H1 (cell line): ENCODE measurements at regions not wholly inside any gene's neighbourhood (a gene's known extent, or its start where the extent isn't known, plus 50 kb on each side); places are given as distances from the start of the nearest gene placed in this dataset.

Source experiments
- CTCF ChIA-PET: fragments of 300-600 bp; sonication (Branson Sonifier 250); formaldehyde crosslinking; loops from one replicate; lab custom pipeline; 2021; ENCODE audit not compliant: partially characterized antibody; lab: Charles Lee
- POLR2A ChIA-PET: fragments of 300-600 bp; sonication (Branson Sonifier 250); formaldehyde crosslinking; loops from one replicate; lab custom pipeline; 2021; ENCODE audit warnings: inconsistent platforms; ENCODE audit not compliant: partially characterized antibody; lab: Charles Lee
- DNase-seq, 2 experiments: peaks; one replicate each; pipeline versions ENCODE4 v3.0.0 to v3.0.0-alpha.2; 2010 to 2022; ENCODE audit warnings: low spot score in 2 of 2, low read depth in 1 of 2, mixed read lengths in 1 of 2
- FAIRE-seq: peaks from 2 replicates; lab custom pipeline; 2011; peaks lifted over from hg19 to GRCh38; lab: Jason Lieb, UNC
- H2AFZ ChIP-seq: 2 replicates; pipeline ENCODE4 v1.8.1; 2012; ENCODE audit warnings: low read length, inconsistent platforms
- H2AK5ac ChIP-seq: 2 replicates; pipeline ENCODE4 v1.6.1; 2013; ENCODE audit warnings: low read depth, low read length
- H2BK120ac ChIP-seq: replicated peaks from 2 replicates; pipeline ENCODE3; 2013; ENCODE audit warnings: low read depth, low read length, inconsistent platforms
- H2BK12ac ChIP-seq: 2 replicates; pipeline ENCODE4 v1.6.1; 2013; ENCODE audit warnings: low read depth, low read length
- H2BK15ac ChIP-seq: 2 replicates; pipeline ENCODE4 v1.6.1; 2013; ENCODE audit warnings: low read length
- H2BK20ac ChIP-seq: 2 replicates; pipeline ENCODE4 v1.6.1; 2013; ENCODE audit warnings: low read length
- H2BK5ac ChIP-seq: 2 replicates; pipeline ENCODE4 v1.6.1; 2013; ENCODE audit warnings: low read depth, low read length
- H3K14ac ChIP-seq: 2 replicates; pipeline ENCODE4 v1.6.1; 2013; ENCODE audit warnings: inconsistent platforms; ENCODE audit not compliant: insufficient read length
- H3K18ac ChIP-seq: 2 replicates; pipeline ENCODE4 v1.6.1; 2013; ENCODE audit warnings: low read length; ENCODE audit errors: extremely low read depth
- H3K23ac ChIP-seq: 2 replicates; pipeline ENCODE4 v1.6.1; 2013; ENCODE audit warnings: inconsistent platforms; ENCODE audit not compliant: insufficient read length
- H3K23me2 ChIP-seq: 2 replicates; pipeline ENCODE4 v1.6.1; 2013; ENCODE audit warnings: low read depth, low read length
- H3K27ac ChIP-seq: 2 replicates; pipeline ENCODE4 v1.6.1; 2011; ENCODE audit warnings: low read depth, low read length, inconsistent platforms
- H3K27me3 ChIP-seq, 4 experiments: replicated peaks in 1 of 4; 1 replicate in 1 of 4; 2 replicates in 3 of 4; pipeline versions ENCODE4 v1.6.1 to v1.8.1; 2011 to 2013; ENCODE audit warnings: low read length in 3 of 4, mild to moderate bottlenecking in 3 of 4, inconsistent platforms in 2 of 4, mixed read lengths in 2 of 4, moderate library complexity in 1 of 4; ENCODE audit not compliant: control insufficient read depth in 3 of 4, insufficient read depth in 3 of 4; ENCODE audit errors: extremely low read depth in 1 of 4
- H3K36me3 ChIP-seq, 4 experiments: 2 replicates each; pipeline versions ENCODE4 v1.6.1 to v1.8.1; 2011 to 2013; ENCODE audit warnings: mild to moderate bottlenecking in 4 of 4, low read length in 3 of 4, moderate library complexity in 2 of 4, control low read depth in 1 of 4, inconsistent platforms in 1 of 4; ENCODE audit not compliant: insufficient read depth in 4 of 4, control insufficient read depth in 2 of 4
- H3K4ac ChIP-seq: replicated peaks from 2 replicates; pipeline ENCODE3; 2013; ENCODE audit warnings: low read length, low read depth, mixed read lengths, inconsistent platforms; ENCODE audit not compliant: insufficient read length
- H3K4me1 ChIP-seq, 4 experiments: replicated peaks in 1 of 4; 1 replicate in 1 of 4; 2 replicates in 3 of 4; pipeline versions ENCODE4 v1.6.1 to v1.8.1; 2011 to 2013; ENCODE audit warnings: low read length in 3 of 4, inconsistent platforms in 2 of 4, mixed read lengths in 1 of 4; ENCODE audit not compliant: insufficient read depth in 4 of 4, control insufficient read depth in 3 of 4
- H3K4me2 ChIP-seq, 2 experiments: 2 replicates each; pipeline versions ENCODE4 v1.6.1 to v1.8.1; 2011 to 2013; ENCODE audit warnings: low read depth in 2 of 2, low read length in 2 of 2, control low read depth in 1 of 2, inconsistent platforms in 1 of 2, mild to moderate bottlenecking in 1 of 2; ENCODE audit not compliant: insufficient read depth in 1 of 2
- H3K4me3 ChIP-seq, 4 experiments: fragments of 200-600, 300-600 bp in 1 of 4; sonication (generic), shearing (Covaris generic), sonication (Bioruptor Twin) in 1 of 4; 2 replicates each; pipeline versions ENCODE4 v1.5.1 to v1.8.1; 2011 to 2016; ENCODE audit warnings: low read length in 4 of 4, low read depth in 3 of 4, control low read depth in 2 of 4, inconsistent platforms in 2 of 4, mild to moderate bottlenecking in 2 of 4, mixed read lengths in 1 of 4, moderate library complexity in 1 of 4; ENCODE audit not compliant: insufficient read depth in 2 of 4; ENCODE audit errors: extremely low read depth in 1 of 4
- H3K56ac ChIP-seq: replicated peaks from 2 replicates; pipeline ENCODE3; 2013; ENCODE audit warnings: low read depth, mild to moderate bottlenecking, mixed read lengths, low read length, inconsistent platforms; ENCODE audit not compliant: insufficient read length
- H3K79me1 ChIP-seq: 2 replicates; pipeline ENCODE4 v1.6.1; 2013; ENCODE audit warnings: low read depth, low read length, control low read depth
- H3K79me2 ChIP-seq, 2 experiments: 2 replicates each; pipeline versions ENCODE4 v1.6.1 to v1.8.1; 2012 to 2013; ENCODE audit warnings: low read length in 2 of 2, mild to moderate bottlenecking in 2 of 2, inconsistent platforms in 1 of 2; ENCODE audit not compliant: insufficient read depth in 2 of 2, control insufficient read depth in 1 of 2
- H3K9ac ChIP-seq, 4 experiments: replicated peaks in 1 of 4; 1 replicate in 1 of 4; 2 replicates in 3 of 4; pipeline versions ENCODE4 v1.6.1 to v1.8.1; 2011 to 2013; ENCODE audit warnings: low read depth in 3 of 4, low read length in 3 of 4, control low read depth in 2 of 4, mild to moderate bottlenecking in 2 of 4, moderate library complexity in 2 of 4, inconsistent platforms in 1 of 4; ENCODE audit errors: extremely low read depth in 1 of 4
- H3K9me3 ChIP-seq, 2 experiments: 2 replicates each; pipeline versions ENCODE4 v1.6.1 to v1.8.1; 2012 to 2013; ENCODE audit warnings: mild to moderate bottlenecking in 2 of 2, moderate library complexity in 2 of 2, control low read depth in 1 of 2, inconsistent platforms in 1 of 2, low read depth in 1 of 2, low read length in 1 of 2, mixed read lengths in 1 of 2; ENCODE audit not compliant: insufficient read depth in 2 of 2
- H4K20me1 ChIP-seq, 2 experiments: replicated peaks in 1 of 2; 2 replicates each; pipeline versions ENCODE3 to v1.8.1; 2011 to 2013; ENCODE audit warnings: inconsistent platforms in 2 of 2, low read length in 2 of 2, mild to moderate bottlenecking in 1 of 2; ENCODE audit not compliant: insufficient read depth in 2 of 2, control insufficient read depth in 1 of 2
- H4K5ac ChIP-seq: 2 replicates; pipeline ENCODE4 v1.6.1; 2013; ENCODE audit warnings: low read length, low read depth, mixed read lengths, inconsistent platforms; ENCODE audit not compliant: insufficient read length
- H4K8ac ChIP-seq: 2 replicates; pipeline ENCODE4 v1.8.0; 2013; ENCODE audit warnings: mild to moderate bottlenecking, moderate library complexity, low read length, inconsistent platforms; ENCODE audit not compliant: insufficient read depth; ENCODE audit errors: extremely low read depth
- H4K91ac ChIP-seq: replicated peaks from 2 replicates; pipeline ENCODE3; 2013; ENCODE audit warnings: low read length, mixed read lengths, inconsistent platforms; ENCODE audit not compliant: insufficient read length
- BCL11A ChIP-seq, 2 experiments: IDR thresholded peaks; one replicate each; pipeline ENCODE4 v1.6.1; 2011; ENCODE audit warnings: low read depth in 2 of 2, low read length in 2 of 2, mild to moderate bottlenecking in 2 of 2
- EP300 ChIP-seq, 2 experiments: IDR thresholded peaks; 1 replicate in 1 of 2; 2 replicates in 1 of 2; pipeline ENCODE4 v1.6.1; 2011 to 2012; ENCODE audit warnings: low read depth in 2 of 2, low read length in 2 of 2, mild to moderate bottlenecking in 2 of 2, borderline replicate concordance in 1 of 2, inconsistent platforms in 1 of 2, moderate library complexity in 1 of 2
- NANOG ChIP-seq: IDR thresholded peaks from 2 replicates; pipeline ENCODE4 v1.6.1; 2011; ENCODE audit warnings: low read length, low read depth, mild to moderate bottlenecking, inconsistent platforms; ENCODE audit not compliant: insufficient read depth, poor library complexity, severe bottlenecking
- NRF1 ChIP-seq: IDR thresholded peaks from 2 replicates; pipeline ENCODE4 v1.6.1; 2011; ENCODE audit warnings: mild to moderate bottlenecking, low read depth, low read length, improper control_type of control experiment
- POLR2AphosphoS5 ChIP-seq: IDR thresholded peaks from 2 replicates; pipeline ENCODE4 v1.6.1; 2011; ENCODE audit warnings: low read depth, low read length
- POU5F1 ChIP-seq: IDR thresholded peaks from 2 replicates; pipeline ENCODE4 v1.6.1; 2011; ENCODE audit warnings: low read depth, mild to moderate bottlenecking, low read length, moderate library complexity
- SP4 ChIP-seq: IDR thresholded peaks from 2 replicates; pipeline ENCODE4 v1.6.1; 2012; ENCODE audit warnings: low read length, inconsistent platforms
- TCF12 ChIP-seq: IDR thresholded peaks from 2 replicates; pipeline ENCODE4 v1.6.1; 2011; ENCODE audit warnings: low read depth, mild to moderate bottlenecking, low read length
- WGBS, 2 experiments: shearing (Covaris generic) in 1 of 2; methylation state at CpG; one replicate each; pipeline versions ENCODE4 v1.1.6 to v1.1.7; 2013 to 2015; ENCODE audit warnings: low lambda C conversion rate in 2 of 2, mixed read lengths in 2 of 2, inconsistent platforms in 1 of 2, low coverage in 1 of 2, missing lambda C conversion rate in 1 of 2; ENCODE audit not compliant: insufficient replicate concordance in 2 of 2, insufficient coverage in 1 of 2, insufficient read length in 1 of 2; ENCODE audit errors: extremely low coverage in 1 of 2, missing lambda C conversion rate in 1 of 2; 5-methylcytosine and 5-hydroxymethylcytosine counted together
- TF ChIP-seq, protein P1 (sequence below): IDR thresholded peaks from 2 replicates; pipeline ENCODE4 v1.6.1; 2011; ENCODE audit warnings: low read length, improper control_type of control experiment

DNA sequence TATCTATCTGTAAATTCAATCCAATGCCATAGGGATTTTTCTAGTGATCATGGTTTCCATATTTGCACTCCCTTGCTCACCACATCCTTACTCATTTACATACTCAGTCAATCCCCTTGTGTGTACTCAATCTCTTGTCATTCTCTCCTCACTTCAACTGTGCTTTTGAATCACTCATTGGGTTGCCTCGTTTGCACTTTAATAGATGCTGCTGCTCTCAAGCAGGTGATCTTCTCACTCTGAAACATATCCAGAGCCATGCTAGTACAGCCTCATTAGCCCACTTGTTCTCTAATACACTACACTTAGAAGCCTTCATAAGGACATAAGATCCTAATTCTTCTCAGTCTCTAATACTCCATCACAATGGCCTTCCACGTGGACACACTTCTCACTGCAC, 507.9 kb downstream of the TECRL start:
- no peak overlapping the region for H3K27ac ChIP-seq
- WGBS, 2 experiments = 11% methylated on average over 2 of the region's 2 CpGs; no CpG with 5 or more reads in 1 of the 2 experiments
- no peak overlapping the region for H2AFZ ChIP-seq
- H3K36me3 ChIP-seq = no peaks in the 10 kb centered on the region
- no peak overlapping the region for H3K14ac ChIP-seq
- H2BK20ac ChIP-seq = no peak overlapping the region
- ChIA-PET POLR2A (no interaction called here), CTCF (no interaction called here)
- no peak overlapping the region for H3K18ac ChIP-seq
- H2BK5ac ChIP-seq = no peak overlapping the region
- H3K4ac ChIP-seq = no peak overlapping the region
- no peaks in the 10 kb centered on the region for H3K23me2 ChIP-seq
- H3K27me3 ChIP-seq = peaks cover 2 to 11% (median 7%) of the 10 kb centered on the region in 4 experiments; a peak in 6 of 7 replicates
- no peak overlapping the region for H2BK12ac ChIP-seq
- no peak for TF ChIP-seq SP4
- TF ChIP-seq NANOG = peak; percentile 88
- TF ChIP-seq EP300 (IDR thresholded peaks at IDR 0.05; ENCODE audit: borderline replicate concordance in 1 of 2, low read depth in 2 of 2, low read length in 2 of 2) = peak in 1 of 2 experiments; percentile 58; a peak in 1 of 3 replicates
- TF ChIP-seq, protein P1, sequence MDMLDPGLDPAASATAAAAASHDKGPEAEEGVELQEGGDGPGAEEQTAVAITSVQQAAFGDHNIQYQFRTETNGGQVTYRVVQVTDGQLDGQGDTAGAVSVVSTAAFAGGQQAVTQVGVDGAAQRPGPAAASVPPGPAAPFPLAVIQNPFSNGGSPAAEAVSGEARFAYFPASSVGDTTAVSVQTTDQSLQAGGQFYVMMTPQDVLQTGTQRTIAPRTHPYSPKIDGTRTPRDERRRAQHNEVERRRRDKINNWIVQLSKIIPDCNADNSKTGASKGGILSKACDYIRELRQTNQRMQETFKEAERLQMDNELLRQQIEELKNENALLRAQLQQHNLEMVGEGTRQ = no peak
- TF ChIP-seq POLR2AphosphoS5 = peak; percentile 28; the same call in 1 of the 2 replicates
- TF ChIP-seq POU5F1 = peak; percentile 53; the same call in 1 of the 2 replicates
- peak in 1 of 2 experiments; percentile 47 for TF ChIP-seq BCL11A (IDR thresholded peaks at IDR 0.05; ENCODE audit: low read depth in 2 of 2, low read length in 2 of 2)
- TF ChIP-seq TCF12 = peak; percentile 76; the same call in 1 of the 2 replicates
- TF ChIP-seq NRF1 = no peak
- H3K56ac ChIP-seq = no peak overlapping the region
- H3K79me2 ChIP-seq = no peaks in the 10 kb centered on the region
- H3K23ac ChIP-seq = no peak overlapping the region
- no peak overlapping the region for H2BK120ac ChIP-seq
- DNase-seq = no peak
- H2AK5ac ChIP-seq = no peak overlapping the region
- peak overlapping the region; percentile 35 to 48 for H3K4me2 ChIP-seq
- no peak overlapping the region for H4K5ac ChIP-seq
- FAIRE-seq = peak; percentile 85
- peak overlapping the region in 1 of 4 experiments; percentile 26; a peak in 1 of 8 replicates for H3K4me3 ChIP-seq
- peaks cover 0 to 5% of the 10 kb centered on the region in 2 experiments for H4K20me1 ChIP-seq
- H2BK15ac ChIP-seq = no peak overlapping the region
- H3K79me1 ChIP-seq = no peaks in the 10 kb centered on the region
- H3K4me1 ChIP-seq = peaks cover 0 to 7% (median 4%) of the 10 kb centered on the region in 4 experiments; a peak in 2 of 7 replicates
- no peaks in the 10 kb centered on the region for H3K9me3 ChIP-seq
- no peak overlapping the region for H4K91ac ChIP-seq
- H3K9ac ChIP-seq = no peak overlapping the region
- no peak overlapping the region for H4K8ac ChIP-seq
